Psoas muscle (tissue), 7 donors: ENCODE measurements at regions not wholly inside any gene's neighbourhood (a gene's known extent, or its start where the extent isn't known, plus 50 kb on each side); places are given as distances from the start of the nearest gene placed in this dataset.

ENCODE experiments used
- ATAC-seq, 4 donors: fragments of 200-7000 bp; cut with Tn5 transposase; one replicate each; pipeline ENCODE4 v1.9.1; 2020; ENCODE audit warnings: moderate library complexity in 3 of 4, mild to moderate bottlenecking in 2 of 4
- DNase-seq, 2 donors: peaks; one replicate each; pipeline ENCODE4 v3.0.0-alpha.2; 2020
- H3K27ac ChIP-seq: fragments of 200-600 bp; one replicate; pipeline ENCODE4 v1.8.0; 2022
- H3K27me3 ChIP-seq, 3 donors: fragments of 200-600 bp in 1 of 3; one replicate each; pipeline versions ENCODE4 v1.6.1 to v1.8.0; 2013 to 2022; ENCODE audit warnings: low read length in 2 of 3, mild to moderate bottlenecking in 2 of 3, moderate library complexity in 1 of 3; ENCODE audit not compliant: insufficient read depth in 3 of 3
- H3K36me3 ChIP-seq, 2 donors: fragments of 200-600 bp in 1 of 2; one replicate each; pipeline versions ENCODE4 v1.6.1 to v1.8.0; 2013 to 2022; ENCODE audit warnings: low read depth in 1 of 2, mild to moderate bottlenecking in 1 of 2, moderate library complexity in 1 of 2; ENCODE audit not compliant: insufficient read depth in 1 of 2
- H3K4me1 ChIP-seq: fragments of 200-600 bp; one replicate; pipeline ENCODE4 v1.8.0; 2022
- H3K4me3 ChIP-seq: fragments of 200-600 bp; one replicate; pipeline ENCODE4 v1.8.0; 2022; ENCODE audit warnings: mild to moderate bottlenecking
- H3K9me3 ChIP-seq: fragments of 200-600 bp; one replicate; pipeline ENCODE4 v1.8.0; 2022
- WGBS, 3 donors: extraction: QIAGEN DNeasy Blood & Tissue Kit; methylation state at CpG; one replicate each; pipeline versions ENCODE4 v1.1.6 to v1.1.7; 2013; 5-methylcytosine and 5-hydroxymethylcytosine counted together
- intact Hi-C, 2 donors: fragments of 100-400 bp; cut with DNase I; formaldehyde crosslinking; loops; one replicate each; pipeline versions ENCODE4 v1.11.0 to v1.14.2; 2022
- TF ChIP-seq, protein P1 (sequence below): fragments of 200-600 bp; IDR thresholded peaks from one replicate; pipeline ENCODE4 v1.8.0; 2022; ENCODE audit warnings: antibody characterized with exemption
- donor health status: healthy with polysubstance abuse.
- donor health status: DM: no; HTN: no; CAD: no; lungs with moderate emphysema.
- donor health status: Bipolar disorder and iron deficiency.
- donor health status: healthy.
- donor health status: DM: yes; HTN: yes; CAD: no.
- donor health status: DM: no; HTN: no; CAD: no.
- donor health status: DM: yes; HTN: yes; CAD: no.

DNA sequence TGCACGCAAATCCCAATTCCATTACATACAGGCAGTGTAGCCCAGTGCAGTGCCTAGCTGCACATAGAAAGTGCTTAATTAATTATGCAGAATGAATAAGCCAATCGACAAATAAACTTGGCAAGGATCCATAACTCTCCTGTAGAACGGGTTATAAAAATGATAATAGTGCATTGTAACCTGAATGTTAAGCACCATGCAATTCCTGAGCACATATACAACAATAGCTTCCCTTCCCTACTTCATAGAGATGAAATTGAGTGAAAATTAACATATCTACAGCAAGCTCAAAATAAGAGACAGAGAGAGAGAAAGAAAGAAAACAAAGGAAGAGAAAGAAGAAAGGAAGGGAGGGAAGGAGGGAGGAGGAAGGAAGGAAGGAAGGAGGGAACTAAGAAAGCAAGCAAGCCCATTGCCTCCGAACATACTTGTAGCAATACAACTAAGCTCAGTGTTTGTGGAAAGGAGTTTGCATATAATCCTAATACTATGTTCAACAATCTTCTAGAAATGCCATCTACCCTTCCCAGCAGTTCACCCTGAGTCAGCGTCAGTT is 1074.0 kb upstream of the LCORL start:
- 65 to 69% (median 67%) methylated on average over 5 of the region's 5 CpGs for WGBS, 3 donors
- H3K27ac ChIP-seq, result no peak overlapping the region
- no peaks in the 10 kb centered on the region for H3K36me3 ChIP-seq
- no peaks in the 10 kb centered on the region for H3K27me3 ChIP-seq
- no peaks in the 10 kb centered on the region for H3K4me1 ChIP-seq
- no peak overlapping the region for H3K4me3 ChIP-seq
- H3K9me3 ChIP-seq, result no peaks in the 10 kb centered on the region
- intact Hi-C loops, result no loop called here
- DNase-seq (no peak), ATAC-seq (no peak)
- TF ChIP-seq, protein P1, sequence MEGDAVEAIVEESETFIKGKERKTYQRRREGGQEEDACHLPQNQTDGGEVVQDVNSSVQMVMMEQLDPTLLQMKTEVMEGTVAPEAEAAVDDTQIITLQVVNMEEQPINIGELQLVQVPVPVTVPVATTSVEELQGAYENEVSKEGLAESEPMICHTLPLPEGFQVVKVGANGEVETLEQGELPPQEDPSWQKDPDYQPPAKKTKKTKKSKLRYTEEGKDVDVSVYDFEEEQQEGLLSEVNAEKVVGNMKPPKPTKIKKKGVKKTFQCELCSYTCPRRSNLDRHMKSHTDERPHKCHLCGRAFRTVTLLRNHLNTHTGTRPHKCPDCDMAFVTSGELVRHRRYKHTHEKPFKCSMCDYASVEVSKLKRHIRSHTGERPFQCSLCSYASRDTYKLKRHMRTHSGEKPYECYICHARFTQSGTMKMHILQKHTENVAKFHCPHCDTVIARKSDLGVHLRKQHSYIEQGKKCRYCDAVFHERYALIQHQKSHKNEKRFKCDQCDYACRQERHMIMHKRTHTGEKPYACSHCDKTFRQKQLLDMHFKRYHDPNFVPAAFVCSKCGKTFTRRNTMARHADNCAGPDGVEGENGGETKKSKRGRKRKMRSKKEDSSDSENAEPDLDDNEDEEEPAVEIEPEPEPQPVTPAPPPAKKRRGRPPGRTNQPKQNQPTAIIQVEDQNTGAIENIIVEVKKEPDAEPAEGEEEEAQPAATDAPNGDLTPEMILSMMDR, result no peak

DNA sequence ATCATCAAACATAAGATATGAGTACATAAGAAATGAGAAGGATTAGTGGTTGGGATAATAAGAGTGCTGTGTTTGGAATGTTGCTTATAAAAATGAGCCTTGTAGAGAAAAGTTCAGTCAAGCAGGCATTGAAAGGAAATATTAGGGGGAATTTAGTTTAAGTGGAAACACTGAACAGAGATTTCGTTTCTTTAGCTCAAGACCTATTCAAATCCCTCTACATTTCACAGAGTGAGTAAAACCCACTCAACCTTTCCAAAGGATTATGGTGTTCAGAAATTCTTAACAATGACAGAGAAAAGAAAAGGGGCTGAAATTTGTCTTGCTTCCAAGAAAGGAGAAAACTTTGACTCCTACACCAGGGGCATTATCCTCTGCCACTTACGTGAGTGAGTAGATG is 1072.4 kb upstream of the LCORL start:
- WGBS, 3 donors, result 22 to 29% (median 25%) methylated on average over 2 of the region's 2 CpGs
- intact Hi-C loops, result no loop called here
- no peaks in the 10 kb centered on the region for H3K4me1 ChIP-seq

GRCh38 chr4:19092797-19093196 is 1071.2 kb upstream of the LCORL start:
- Histone ChIP-seq H3K27ac (no peak overlapping the region), H3K4me1 (no peaks in the 10 kb centered on the region), H3K36me3 (no peaks in the 10 kb centered on the region), H3K4me3 (no peak overlapping the region), H3K9me3 (no peaks in the 10 kb centered on the region), H3K27me3 (no peaks in the 10 kb centered on the region)
- intact Hi-C loops, result no loop called here
- TF ChIP-seq, protein P1, result no peak
- DNase-seq (no peak), ATAC-seq (no peak)

More for the DNA sequence above, 1072.4 kb upstream of the LCORL start:
- no peak for ATAC-seq
- no peak for DNase-seq
- no peak overlapping the region for H3K4me3 ChIP-seq
- H3K9me3 ChIP-seq, result no peaks in the 10 kb centered on the region
- H3K27me3 ChIP-seq, result no peaks in the 10 kb centered on the region
- TF ChIP-seq, protein P1, result no peak
- no peak overlapping the region for H3K27ac ChIP-seq
- H3K36me3 ChIP-seq, result no peaks in the 10 kb centered on the region

GRCh38 chr4:19074036-19074435 is 1052.5 kb upstream of the LCORL start:
- intact Hi-C loops, result no loop called here
- H3K4me1 ChIP-seq, result no peaks in the 10 kb centered on the region
- no peaks in the 10 kb centered on the region for H3K9me3 ChIP-seq
- DNase-seq (no peak), ATAC-seq (no peak)
- TF ChIP-seq, protein P1, result no peak
- H3K27me3 ChIP-seq, result no peaks in the 10 kb centered on the region
- no peak overlapping the region for H3K4me3 ChIP-seq
- H3K36me3 ChIP-seq, result no peaks in the 10 kb centered on the region
- no peak overlapping the region for H3K27ac ChIP-seq
- WGBS, 3 donors, result 45 to 57% (median 49%) methylated on average over 2 of the region's 2 CpGs

- ATAC-seq (no peak), DNase-seq (no peak)
- no peaks in the 10 kb centered on the region for H3K4me1 ChIP-seq
- WGBS, 3 donors, result 68 to 82% (median 81%) methylated on average over 5 of the region's 5 CpGs
- TF ChIP-seq, protein P1, result no peak
- no peak overlapping the region for H3K4me3 ChIP-seq
- H3K9me3 ChIP-seq, result peaks cover 5% of the 10 kb centered on the region
- H3K27me3 ChIP-seq, result no peaks in the 10 kb centered on the region
- H3K36me3 ChIP-seq, result no peaks in the 10 kb centered on the region
- intact Hi-C loops, result no loop called here
- H3K27ac ChIP-seq, result no peak overlapping the region
These were observed 1042.1 kb upstream of the LCORL start for GRCh38 chr4:19063662-19064061.
